HepG2 (cell line): ENCODE measurements at regions not wholly inside any gene's neighbourhood (a gene's known extent, or its start where the extent isn't known, plus 50 kb on each side); places are given as distances from the start of the nearest gene placed in this dataset.

Experiments
- ATAC-seq: fragments of 200-7000 bp; cut with Tn5 transposase; 3 replicates; pipeline ENCODE4 v1.9.1; 2020; ENCODE audit warnings: mild to moderate bottlenecking, moderate library complexity
- BruUV-seq: library from RNA; stranded (reverse); fragments of 400-500 nt; replicated peaks from 2 replicates; lab custom pipeline; 2021; lab: Mats Ljungman, UMichigan
- CTCF ChIA-PET: fragments of 300-600 bp; formaldehyde crosslinking; extraction: SDS; loops from one replicate; lab custom pipeline; 2021; ENCODE audit warnings: low total read pairs, inconsistent platforms, low intra/inter-chr PET ratio; lab: Yijun Ruan, JAX
- POLR2A ChIA-PET: fragments of 350-600 bp; sonication (Branson Sonifier 250); formaldehyde crosslinking; loops from one replicate; lab custom pipeline; 2020; ENCODE audit warnings: antibody characterized with exemption, inconsistent platforms; lab: Yijun Ruan, JAX
- DNase-seq: peaks from one replicate; pipeline ENCODE4 v3.0.0-alpha.2; 2015; ENCODE audit warnings: low spot score
- FAIRE-seq: peaks from 3 replicates; lab custom pipeline; 2011; peaks lifted over from hg19 to GRCh38; lab: Jason Lieb, UNC
- H2AFZ ChIP-seq: one replicate; pipeline ENCODE4 v1.6.1; 2011; ENCODE audit warnings: low read length, inconsistent platforms
- H3K27ac ChIP-seq: fragments of 300-600 bp; 3 replicates; pipeline ENCODE4 v1.8.0; 2011; ENCODE audit warnings: mixed run types, mild to moderate bottlenecking, mixed read lengths, low read length, inconsistent platforms; ENCODE audit not compliant: insufficient read depth; ENCODE audit errors: extremely low read length
- H3K27me3 ChIP-seq, 2 experiments: fragments of 200-600 bp in 1 of 2; 2 replicates in 1 of 2; 3 replicates in 1 of 2; pipeline versions ENCODE4 v1.6.0 to v1.8.0; 2011; ENCODE audit warnings: low read length in 2 of 2, mild to moderate bottlenecking in 2 of 2, moderate library complexity in 2 of 2, inconsistent platforms in 1 of 2; ENCODE audit not compliant: insufficient read depth in 2 of 2, control insufficient read depth in 1 of 2
- H3K36me3 ChIP-seq, 2 experiments: fragments of 200-600 bp in 1 of 2; replicated peaks in 1 of 2; 2 replicates in 1 of 2; 3 replicates in 1 of 2; pipeline versions ENCODE4 v1.5.1 to v1.8.0; 2011; ENCODE audit warnings: low read length in 2 of 2, inconsistent platforms in 1 of 2; ENCODE audit not compliant: insufficient read depth in 2 of 2, control insufficient read depth in 1 of 2
- H3K4me1 ChIP-seq: 2 replicates; pipeline ENCODE4 v1.5.1; 2012; ENCODE audit warnings: low read length, inconsistent platforms; ENCODE audit not compliant: insufficient read depth
- H3K4me2 ChIP-seq: 2 replicates; pipeline ENCODE4 v1.6.0; 2011; ENCODE audit warnings: low read depth, low read length, inconsistent platforms
- H3K4me3 ChIP-seq, 3 experiments: fragments of 200-600 bp in 1 of 3; sonication (generic), shearing (Covaris generic) in 1 of 3; replicated peaks in 1 of 3; 2 replicates each; pipeline ENCODE4 v1.5.1; 2011 to 2016; ENCODE audit warnings: low read length in 3 of 3, inconsistent platforms in 2 of 3, low read depth in 2 of 3, mild to moderate bottlenecking in 2 of 3, control low read depth in 1 of 3, mixed read lengths in 1 of 3; ENCODE audit not compliant: insufficient read depth in 1 of 3
- H3K79me2 ChIP-seq: one replicate; pipeline ENCODE4 v1.6.1; 2011; ENCODE audit warnings: low read length, inconsistent platforms; ENCODE audit not compliant: insufficient read depth
- H3K9ac ChIP-seq: 2 replicates; pipeline ENCODE4 v1.6.0; 2011; ENCODE audit warnings: mild to moderate bottlenecking, low read depth, low read length, inconsistent platforms; ENCODE audit not compliant: insufficient read depth
- H3K9me3 ChIP-seq: 2 replicates; pipeline ENCODE4 v1.5.1; 2012; ENCODE audit warnings: mild to moderate bottlenecking, low read length
- H4K20me1 ChIP-seq: 2 replicates; pipeline ENCODE4 v1.6.0; 2011; ENCODE audit warnings: inconsistent platforms, mild to moderate bottlenecking, low read length, moderate library complexity; ENCODE audit not compliant: insufficient read depth
- FOXO1 ChIP-seq: sonication (generic); formaldehyde crosslinking; IDR thresholded peaks from 2 replicates; pipeline ENCODE4 v1.4.0; 2020; ENCODE audit warnings: missing genetic modification reagents
- NAIF1 ChIP-seq: sonication (generic); formaldehyde crosslinking; IDR thresholded peaks from 2 replicates; pipeline ENCODE4 v1.5.0; 2020; ENCODE audit warnings: mild to moderate bottlenecking, missing genetic modification reagents, borderline replicate concordance
- RBAK ChIP-seq: sonication (generic); formaldehyde crosslinking; IDR thresholded peaks from 2 replicates; pipeline ENCODE4 v1.5.1; 2020; ENCODE audit warnings: mild to moderate bottlenecking, missing genetic modification reagents
- SMARCC2 ChIP-seq: fragments of 450-650 bp; IDR thresholded peaks from 2 replicates; pipeline ENCODE4 v1.6.1; 2017; ENCODE audit warnings: antibody characterized with exemption, mild to moderate bottlenecking
- TOE1 ChIP-seq: sonication (generic); formaldehyde crosslinking; IDR thresholded peaks from 2 replicates; pipeline ENCODE4 v1.4.0; 2020; ENCODE audit warnings: mild to moderate bottlenecking, missing genetic modification reagents
- ZNF350 ChIP-seq: sonication (generic); formaldehyde crosslinking; IDR thresholded peaks from 2 replicates; pipeline ENCODE4 v1.4.0; 2020; ENCODE audit warnings: mild to moderate bottlenecking, low read depth, missing genetic modification reagents, borderline replicate concordance
- ZNF441 ChIP-seq: sonication (generic); formaldehyde crosslinking; IDR thresholded peaks from 2 replicates; pipeline ENCODE4 v1.7.0; 2021; ENCODE audit warnings: missing genetic modification reagents, borderline replicate concordance
- ZNF557 ChIP-seq: sonication (generic); formaldehyde crosslinking; IDR thresholded peaks from 2 replicates; pipeline ENCODE4 v1.4.0; 2020; ENCODE audit warnings: missing genetic modification reagents
- ZNF564 ChIP-seq: sonication (generic); formaldehyde crosslinking; IDR thresholded peaks from 2 replicates; pipeline ENCODE4 v1.8.1; 2023; ENCODE audit warnings: mild to moderate bottlenecking, missing genetic modification reagents
- ZNF777 ChIP-seq: sonication (generic); formaldehyde crosslinking; IDR thresholded peaks from 2 replicates; pipeline ENCODE4 v1.4.0; 2020; ENCODE audit warnings: missing genetic modification reagents
- WGBS: methylation state at CpG from one replicate; pipeline ENCODE4 v1.1.6; 2017; ENCODE audit warnings: low lambda C conversion rate; 5-methylcytosine and 5-hydroxymethylcytosine counted together
- in situ Hi-C: cut with HindIII; loops from 2 replicates; pipeline ENCODE4 v1.10.0; 2017; ENCODE audit warnings: low pct_unique_long_range_greater_than_20kb; ENCODE audit not compliant: extremely low pct_ligation_motif_present
- intact Hi-C: fragments of 100-400 bp; cut with micrococcal nuclease; formaldehyde crosslinking; loops from one replicate; pipeline ENCODE4 v1.10.0; 2022; ENCODE audit not compliant: unreplicated experiment
- TF ChIP-seq, protein P1 (sequence below): sonication (generic); formaldehyde crosslinking; IDR thresholded peaks from 2 replicates; pipeline ENCODE4 v1.4.0; 2020; ENCODE audit warnings: low read depth, mild to moderate bottlenecking, missing genetic modification reagents
- TF ChIP-seq, protein P2 (sequence below): sonication (generic); formaldehyde crosslinking; IDR thresholded peaks from 2 replicates; pipeline ENCODE4 v1.5.0; 2020; ENCODE audit warnings: mild to moderate bottlenecking, missing genetic modification reagents, moderate library complexity
- TF ChIP-seq, protein P3 (sequence below): sonication (generic); formaldehyde crosslinking; IDR thresholded peaks from 2 replicates; pipeline ENCODE4 v1.5.0; 2020; ENCODE audit warnings: missing genetic modification reagents
- TF ChIP-seq, protein P4 (sequence below): sonication (generic); formaldehyde crosslinking; IDR thresholded peaks from 2 replicates; pipeline ENCODE4 v1.5.1; 2020; ENCODE audit warnings: mild to moderate bottlenecking, missing genetic modification reagents, borderline replicate concordance

GRCh38 chr4:32429151-32429550 is 1709.0 kb downstream of the PCDH7 start:
- intact Hi-C loops, result no loop called here
- H3K79me2 ChIP-seq, result no peaks in the 10 kb centered on the region
- BruUV-seq, result no TSS peak
- ATAC-seq, result no peak
- WGBS, result 0% methylated on average over 2 of the region's 2 CpGs
- FAIRE-seq, result no peak
- no peak overlapping the region for H2AFZ ChIP-seq
- TF ChIP-seq, protein P1, sequence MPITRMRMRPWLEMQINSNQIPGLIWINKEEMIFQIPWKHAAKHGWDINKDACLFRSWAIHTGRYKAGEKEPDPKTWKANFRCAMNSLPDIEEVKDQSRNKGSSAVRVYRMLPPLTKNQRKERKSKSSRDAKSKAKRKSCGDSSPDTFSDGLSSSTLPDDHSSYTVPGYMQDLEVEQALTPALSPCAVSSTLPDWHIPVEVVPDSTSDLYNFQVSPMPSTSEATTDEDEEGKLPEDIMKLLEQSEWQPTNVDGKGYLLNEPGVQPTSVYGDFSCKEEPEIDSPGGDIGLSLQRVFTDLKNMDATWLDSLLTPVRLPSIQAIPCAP (CRISPR knock-in tag), result no peak
- TF ChIP-seq NAIF1 (CRISPR knock-in tag) (no peak), ZNF441 (CRISPR knock-in tag) (no peak), SMARCC2 (no peak), FOXO1 (no peak), ZNF557 (CRISPR knock-in tag) (no peak), ZNF564 (CRISPR knock-in tag) (no peak), ZNF777 (CRISPR knock-in tag) (no peak), RBAK (CRISPR knock-in tag) (no peak), ZNF350 (CRISPR knock-in tag) (no peak), TOE1 (CRISPR knock-in tag) (no peak)
- TF ChIP-seq, protein P2, sequence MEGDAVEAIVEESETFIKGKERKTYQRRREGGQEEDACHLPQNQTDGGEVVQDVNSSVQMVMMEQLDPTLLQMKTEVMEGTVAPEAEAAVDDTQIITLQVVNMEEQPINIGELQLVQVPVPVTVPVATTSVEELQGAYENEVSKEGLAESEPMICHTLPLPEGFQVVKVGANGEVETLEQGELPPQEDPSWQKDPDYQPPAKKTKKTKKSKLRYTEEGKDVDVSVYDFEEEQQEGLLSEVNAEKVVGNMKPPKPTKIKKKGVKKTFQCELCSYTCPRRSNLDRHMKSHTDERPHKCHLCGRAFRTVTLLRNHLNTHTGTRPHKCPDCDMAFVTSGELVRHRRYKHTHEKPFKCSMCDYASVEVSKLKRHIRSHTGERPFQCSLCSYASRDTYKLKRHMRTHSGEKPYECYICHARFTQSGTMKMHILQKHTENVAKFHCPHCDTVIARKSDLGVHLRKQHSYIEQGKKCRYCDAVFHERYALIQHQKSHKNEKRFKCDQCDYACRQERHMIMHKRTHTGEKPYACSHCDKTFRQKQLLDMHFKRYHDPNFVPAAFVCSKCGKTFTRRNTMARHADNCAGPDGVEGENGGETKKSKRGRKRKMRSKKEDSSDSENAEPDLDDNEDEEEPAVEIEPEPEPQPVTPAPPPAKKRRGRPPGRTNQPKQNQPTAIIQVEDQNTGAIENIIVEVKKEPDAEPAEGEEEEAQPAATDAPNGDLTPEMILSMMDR (CRISPR knock-in tag), result no peak
- TF ChIP-seq, protein P3, sequence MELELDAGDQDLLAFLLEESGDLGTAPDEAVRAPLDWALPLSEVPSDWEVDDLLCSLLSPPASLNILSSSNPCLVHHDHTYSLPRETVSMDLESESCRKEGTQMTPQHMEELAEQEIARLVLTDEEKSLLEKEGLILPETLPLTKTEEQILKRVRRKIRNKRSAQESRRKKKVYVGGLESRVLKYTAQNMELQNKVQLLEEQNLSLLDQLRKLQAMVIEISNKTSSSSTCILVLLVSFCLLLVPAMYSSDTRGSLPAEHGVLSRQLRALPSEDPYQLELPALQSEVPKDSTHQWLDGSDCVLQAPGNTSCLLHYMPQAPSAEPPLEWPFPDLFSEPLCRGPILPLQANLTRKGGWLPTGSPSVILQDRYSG (CRISPR knock-in tag), result no peak
- TF ChIP-seq, protein P4, sequence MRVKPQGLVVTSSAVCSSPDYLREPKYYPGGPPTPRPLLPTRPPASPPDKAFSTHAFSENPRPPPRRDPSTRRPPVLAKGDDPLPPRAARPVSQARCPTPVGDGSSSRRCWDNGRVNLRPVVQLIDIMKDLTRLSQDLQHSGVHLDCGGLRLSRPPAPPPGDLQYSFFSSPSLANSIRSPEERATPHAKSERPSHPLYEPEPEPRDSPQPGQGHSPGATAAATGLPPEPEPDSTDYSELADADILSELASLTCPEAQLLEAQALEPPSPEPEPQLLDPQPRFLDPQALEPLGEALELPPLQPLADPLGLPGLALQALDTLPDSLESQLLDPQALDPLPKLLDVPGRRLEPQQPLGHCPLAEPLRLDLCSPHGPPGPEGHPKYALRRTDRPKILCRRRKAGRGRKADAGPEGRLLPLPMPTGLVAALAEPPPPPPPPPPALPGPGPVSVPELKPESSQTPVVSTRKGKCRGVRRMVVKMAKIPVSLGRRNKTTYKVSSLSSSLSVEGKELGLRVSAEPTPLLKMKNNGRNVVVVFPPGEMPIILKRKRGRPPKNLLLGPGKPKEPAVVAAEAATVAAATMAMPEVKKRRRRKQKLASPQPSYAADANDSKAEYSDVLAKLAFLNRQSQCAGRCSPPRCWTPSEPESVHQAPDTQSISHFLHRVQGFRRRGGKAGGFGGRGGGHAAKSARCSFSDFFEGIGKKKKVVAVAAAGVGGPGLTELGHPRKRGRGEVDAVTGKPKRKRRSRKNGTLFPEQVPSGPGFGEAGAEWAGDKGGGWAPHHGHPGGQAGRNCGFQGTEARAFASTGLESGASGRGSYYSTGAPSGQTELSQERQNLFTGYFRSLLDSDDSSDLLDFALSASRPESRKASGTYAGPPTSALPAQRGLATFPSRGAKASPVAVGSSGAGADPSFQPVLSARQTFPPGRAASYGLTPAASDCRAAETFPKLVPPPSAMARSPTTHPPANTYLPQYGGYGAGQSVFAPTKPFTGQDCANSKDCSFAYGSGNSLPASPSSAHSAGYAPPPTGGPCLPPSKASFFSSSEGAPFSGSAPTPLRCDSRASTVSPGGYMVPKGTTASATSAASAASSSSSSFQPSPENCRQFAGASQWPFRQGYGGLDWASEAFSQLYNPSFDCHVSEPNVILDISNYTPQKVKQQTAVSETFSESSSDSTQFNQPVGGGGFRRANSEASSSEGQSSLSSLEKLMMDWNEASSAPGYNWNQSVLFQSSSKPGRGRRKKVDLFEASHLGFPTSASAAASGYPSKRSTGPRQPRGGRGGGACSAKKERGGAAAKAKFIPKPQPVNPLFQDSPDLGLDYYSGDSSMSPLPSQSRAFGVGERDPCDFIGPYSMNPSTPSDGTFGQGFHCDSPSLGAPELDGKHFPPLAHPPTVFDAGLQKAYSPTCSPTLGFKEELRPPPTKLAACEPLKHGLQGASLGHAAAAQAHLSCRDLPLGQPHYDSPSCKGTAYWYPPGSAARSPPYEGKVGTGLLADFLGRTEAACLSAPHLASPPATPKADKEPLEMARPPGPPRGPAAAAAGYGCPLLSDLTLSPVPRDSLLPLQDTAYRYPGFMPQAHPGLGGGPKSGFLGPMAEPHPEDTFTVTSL, result no peak
- ChIA-PET CTCF (no interaction called here), POLR2A (no interaction called here)
- no peak overlapping the region for H3K27ac ChIP-seq
- DNase-seq, result no peak
- H3K9ac ChIP-seq, result no peak overlapping the region
- 0 out of 2 replicates have a peak, but pooled peaks cover 3% of the 10 kb centered on the region for H3K9me3 ChIP-seq
- no peaks in the 10 kb centered on the region for H4K20me1 ChIP-seq
- no peaks in the 10 kb centered on the region for H3K27me3 ChIP-seq
- no peak overlapping the region for H3K4me3 ChIP-seq
- no peaks in the 10 kb centered on the region for H3K36me3 ChIP-seq
- no peak overlapping the region for H3K4me2 ChIP-seq
- H3K4me1 ChIP-seq, result no peaks in the 10 kb centered on the region
- in situ Hi-C loops, result no loop called here
